Prostate gland (tissue), 2 donors: ENCODE measurements at regions not wholly inside any gene's neighbourhood (a gene's known extent, or its start where the extent isn't known, plus 50 kb on each side); places are given as distances from the start of the nearest gene placed in this dataset.
A peak's percentile ranks its signal among the peaks of the same experiment; 100 is the strongest.

Experiments used
- DNase-seq: peaks from one replicate; pipeline ENCODE4 v3.0.0-alpha.2; 2019; ENCODE audit warnings: low spot score
- H3K27ac ChIP-seq, 2 donors: fragments of 200-600 bp; sonication (generic); 2 replicates each; pipeline ENCODE4 v1.5.1; 2017 to 2019
- H3K27me3 ChIP-seq: fragments of 200-600 bp; sonication (generic); replicated peaks from 2 replicates; pipeline ENCODE4 v1.5.1; 2019; ENCODE audit not compliant: insufficient read depth
- H3K36me3 ChIP-seq, 2 donors: fragments of 200-600 bp; sonication (generic); 1 replicate in 1 of 2; 2 replicates in 1 of 2; pipeline versions ENCODE4 v1.5.1 to v1.8.1; 2017 to 2019
- H3K4me1 ChIP-seq: fragments of 200-600 bp; sonication (generic); replicated peaks from 2 replicates; pipeline ENCODE4 v1.5.1; 2019
- H3K4me3 ChIP-seq, 2 donors: fragments of 200-600 bp; sonication (generic); 2 replicates each; pipeline ENCODE4 v1.5.1; 2017 to 2019
- H3K9me3 ChIP-seq: fragments of 200-600 bp; sonication (generic); 2 replicates; pipeline ENCODE4 v1.5.1; 2017
- POLR2A ChIP-seq: fragments of 450-650 bp; IDR thresholded peaks from one replicate; pipeline ENCODE4 v1.6.1; 2016; ENCODE audit warnings: antibody characterized with exemption, mild to moderate bottlenecking
- POLR2AphosphoS5 ChIP-seq: sonication (generic); formaldehyde crosslinking; IDR thresholded peaks from one replicate; pipeline ENCODE4 v1.6.1; 2017; ENCODE audit warnings: antibody characterized with exemption
- WGBS: methylation state at CpG from one replicate; pipeline ENCODE4 v1.1.5; 2018; 5-methylcytosine and 5-hydroxymethylcytosine counted together
- intact Hi-C: fragments of 100-400 bp; cut with DNase I; formaldehyde crosslinking; loops from one replicate; pipeline ENCODE4 v1.14.2; 2022
- TF ChIP-seq, protein P1 (sequence below), 4 experiments: fragments of 200-600 bp in 2 of 4; fragments of 450-650 bp in 2 of 4; sonication (generic) in 2 of 4; IDR thresholded peaks; 1 replicate in 3 of 4; 2 replicates in 1 of 4; pipeline ENCODE4 v1.5.1; 2016 to 2019; ENCODE audit warnings: antibody characterized with exemption in 4 of 4, mild to moderate bottlenecking in 2 of 4, moderate library complexity in 2 of 4

DNA sequence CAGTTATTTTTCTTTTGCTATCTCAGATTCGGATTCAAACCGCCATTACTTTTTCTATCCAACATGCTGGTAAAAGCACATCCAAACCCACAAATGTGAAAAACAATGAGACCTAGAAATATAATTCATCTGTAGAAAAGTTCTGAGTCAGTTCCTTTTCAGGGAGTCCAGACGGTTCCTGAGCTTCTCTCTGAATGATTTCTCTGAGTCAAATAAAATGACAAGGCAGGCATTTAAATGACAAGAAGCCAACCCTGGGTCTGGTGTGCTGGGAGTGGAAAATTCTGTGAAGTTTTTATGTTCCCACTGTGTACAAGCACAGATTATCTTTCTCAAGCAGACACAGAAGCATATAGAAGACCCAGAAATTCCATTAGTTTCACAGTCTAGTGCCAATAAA is 96.3 kb upstream of the ANKRD1 start:
- Histone ChIP-seq H3K9me3 (no peaks in the 10 kb centered on the region), H3K36me3 (no peaks in the 10 kb centered on the region), H3K4me3 (no peak overlapping the region), H3K27ac (no peak overlapping the region), H3K4me1 (no peaks in the 10 kb centered on the region), H3K27me3 (no peaks in the 10 kb centered on the region)
- 86% methylated on average over 3 of the region's 3 CpGs for WGBS
- intact Hi-C loops = no loop called here
- no peak for TF ChIP-seq POLR2A
- no peak for TF ChIP-seq POLR2AphosphoS5
- TF ChIP-seq, protein P1, sequence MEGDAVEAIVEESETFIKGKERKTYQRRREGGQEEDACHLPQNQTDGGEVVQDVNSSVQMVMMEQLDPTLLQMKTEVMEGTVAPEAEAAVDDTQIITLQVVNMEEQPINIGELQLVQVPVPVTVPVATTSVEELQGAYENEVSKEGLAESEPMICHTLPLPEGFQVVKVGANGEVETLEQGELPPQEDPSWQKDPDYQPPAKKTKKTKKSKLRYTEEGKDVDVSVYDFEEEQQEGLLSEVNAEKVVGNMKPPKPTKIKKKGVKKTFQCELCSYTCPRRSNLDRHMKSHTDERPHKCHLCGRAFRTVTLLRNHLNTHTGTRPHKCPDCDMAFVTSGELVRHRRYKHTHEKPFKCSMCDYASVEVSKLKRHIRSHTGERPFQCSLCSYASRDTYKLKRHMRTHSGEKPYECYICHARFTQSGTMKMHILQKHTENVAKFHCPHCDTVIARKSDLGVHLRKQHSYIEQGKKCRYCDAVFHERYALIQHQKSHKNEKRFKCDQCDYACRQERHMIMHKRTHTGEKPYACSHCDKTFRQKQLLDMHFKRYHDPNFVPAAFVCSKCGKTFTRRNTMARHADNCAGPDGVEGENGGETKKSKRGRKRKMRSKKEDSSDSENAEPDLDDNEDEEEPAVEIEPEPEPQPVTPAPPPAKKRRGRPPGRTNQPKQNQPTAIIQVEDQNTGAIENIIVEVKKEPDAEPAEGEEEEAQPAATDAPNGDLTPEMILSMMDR (IDR thresholded peaks at IDR 0.05) = no peak
- DNase-seq = no peak

DNA sequence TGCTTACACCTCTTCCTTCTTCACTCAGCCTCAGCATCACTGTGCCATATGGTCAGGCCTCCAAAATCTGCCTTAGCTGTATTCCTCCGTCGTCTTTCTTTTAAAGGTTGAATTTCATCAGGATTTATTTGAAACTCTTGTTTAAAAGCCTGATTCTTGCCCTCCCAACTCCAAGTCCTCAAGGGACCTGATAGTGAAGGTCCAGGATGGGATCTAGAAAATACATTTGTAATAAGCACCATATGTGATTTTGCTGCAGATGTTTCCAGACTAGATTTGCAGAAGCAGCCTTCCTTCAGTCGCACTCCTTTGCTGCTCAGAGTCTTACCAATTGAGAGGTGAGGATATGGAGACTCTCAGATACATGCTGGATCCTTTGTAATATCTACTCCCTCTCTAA is 101.0 kb upstream of the ANKRD1 start:
- DNase-seq = no peak
- no peak for TF ChIP-seq POLR2AphosphoS5
- no peak for TF ChIP-seq POLR2A
- TF ChIP-seq, protein P1 (IDR thresholded peaks at IDR 0.05) = no peak
- WGBS = 96% methylated on average over 3 of the region's 3 CpGs
- Histone ChIP-seq H3K27ac (no peak overlapping the region), H3K4me1 (peaks cover 6% of the 10 kb centered on the region), H3K36me3 (no peaks in the 10 kb centered on the region), H3K4me3 (no peak overlapping the region), H3K27me3 (no peaks in the 10 kb centered on the region), H3K9me3 (no peaks in the 10 kb centered on the region)
- intact Hi-C loops = no loop called here

DNA sequence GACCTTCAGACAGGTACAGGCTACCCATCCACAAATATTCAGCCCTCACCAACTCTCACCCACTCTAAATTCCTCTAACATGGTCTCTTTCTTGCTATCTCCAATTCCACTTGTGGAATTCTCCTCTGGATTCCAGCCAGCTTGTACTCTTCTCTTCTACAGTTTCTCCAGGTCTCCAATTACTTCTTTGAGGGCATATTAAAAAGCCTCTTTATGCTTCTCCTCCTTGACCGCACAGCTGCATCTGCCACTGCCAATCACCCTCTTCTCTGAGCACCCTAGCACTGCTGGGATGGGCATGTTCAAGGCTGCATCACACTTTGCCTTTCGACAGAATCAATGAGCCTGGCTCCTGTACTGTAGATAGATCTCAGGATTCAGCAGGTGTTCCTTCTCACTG is 101.5 kb upstream of the ANKRD1 start:
- H3K27ac ChIP-seq = no peak overlapping the region
- TF ChIP-seq POLR2AphosphoS5 = no peak
- TF ChIP-seq, protein P1 (IDR thresholded peaks at IDR 0.05) = no peak
- no peak for TF ChIP-seq POLR2A
- H3K9me3 ChIP-seq = no peaks in the 10 kb centered on the region
- intact Hi-C loops = no loop called here
- no peak for DNase-seq
- 81% methylated on average over 2 of the region's 2 CpGs for WGBS
- peaks cover 6% of the 10 kb centered on the region for H3K4me1 ChIP-seq
- no peak overlapping the region for H3K4me3 ChIP-seq
- no peaks in the 10 kb centered on the region for H3K27me3 ChIP-seq
- H3K36me3 ChIP-seq = no peaks in the 10 kb centered on the region

DNA sequence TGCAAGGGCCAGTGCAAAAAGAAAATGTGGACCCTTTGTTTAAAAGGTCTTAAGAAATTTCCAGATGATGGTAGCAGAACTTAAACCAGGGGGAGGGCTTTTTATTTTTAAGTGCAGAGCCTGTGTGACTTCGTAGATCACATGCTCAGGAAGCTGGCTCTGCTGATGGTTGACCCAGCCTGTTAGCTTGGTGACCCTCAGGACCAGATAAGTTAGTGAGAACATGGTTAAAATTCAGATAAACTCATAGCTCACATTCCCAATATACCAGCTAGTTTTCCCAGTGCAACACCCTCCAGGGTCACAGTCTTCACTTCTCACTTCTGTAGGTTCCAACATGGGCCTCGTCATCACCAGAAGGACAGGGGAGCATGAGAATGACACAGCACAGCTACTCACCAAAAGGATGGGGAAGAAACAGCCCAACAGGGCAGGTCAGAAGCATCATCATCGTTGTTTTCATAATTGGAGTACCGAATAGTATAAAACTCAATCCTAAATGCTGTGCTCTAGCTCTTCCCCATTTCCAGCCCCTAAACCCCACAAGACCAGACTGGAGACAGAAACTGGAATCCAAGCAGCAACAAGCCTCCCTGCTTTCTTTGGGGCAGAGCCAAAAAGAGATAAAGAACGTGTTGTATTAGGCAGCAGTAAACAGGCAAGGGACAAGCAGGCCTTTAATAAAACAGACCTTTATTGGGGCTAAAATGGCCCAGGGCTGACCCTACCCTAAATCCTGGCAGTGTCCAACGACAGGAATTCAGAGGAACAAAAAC is 102.2 kb upstream of the ANKRD1 start:
- intact Hi-C loops = no loop called here
- no peak overlapping the region for H3K4me3 ChIP-seq
- no peaks in the 10 kb centered on the region for H3K9me3 ChIP-seq
- no peaks in the 10 kb centered on the region for H3K36me3 ChIP-seq
- DNase-seq = peak; percentile 58
- peaks cover 6% of the 10 kb centered on the region for H3K4me1 ChIP-seq
- peak overlapping the region; percentile 19 to 26 for H3K27ac ChIP-seq
- WGBS = 25% methylated on average over 6 of the region's 6 CpGs
- H3K27me3 ChIP-seq = no peaks in the 10 kb centered on the region
- TF ChIP-seq POLR2A (no peak), POLR2AphosphoS5 (peak; percentile 75)

DNA sequence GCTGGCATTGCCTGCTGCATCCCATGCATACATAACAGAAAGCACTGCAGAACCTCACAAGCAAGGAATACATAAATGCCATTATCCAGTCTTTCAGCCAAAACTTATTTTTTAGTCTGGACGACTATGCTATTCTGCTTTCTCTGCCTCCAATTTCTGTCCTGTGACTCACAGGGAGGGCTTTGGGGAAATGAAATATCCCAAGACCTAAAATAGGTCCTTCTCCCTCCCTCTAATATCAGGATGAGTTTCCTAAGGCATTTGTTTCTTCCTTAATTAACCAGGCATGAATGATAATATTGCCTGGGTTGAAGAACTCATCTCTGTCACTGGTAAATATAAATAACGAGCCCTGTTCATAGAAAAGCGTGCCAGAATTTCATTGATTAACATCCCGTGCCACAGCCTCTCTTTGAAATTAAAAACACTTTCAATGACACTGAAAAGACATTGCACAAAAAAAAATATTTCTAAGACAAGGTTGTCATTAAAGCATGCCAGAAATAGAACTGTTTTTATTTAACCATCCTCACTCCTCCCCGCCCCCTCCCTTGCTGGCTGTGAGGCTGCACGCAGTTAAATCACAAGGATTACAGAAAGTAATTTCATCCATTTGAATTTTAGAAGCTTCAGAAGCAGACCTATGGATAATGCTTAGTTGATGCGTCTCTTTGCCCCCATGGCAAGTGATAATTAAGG is 103.0 kb upstream of the ANKRD1 start:
- Histone ChIP-seq H3K36me3 (no peaks in the 10 kb centered on the region), H3K27me3 (no peaks in the 10 kb centered on the region), H3K4me1 (peaks cover 6% of the 10 kb centered on the region), H3K4me3 (no peak overlapping the region), H3K9me3 (no peaks in the 10 kb centered on the region), H3K27ac (peak overlapping the region; percentile 19 to 26)
- intact Hi-C loops = no loop called here
- DNase-seq = no peak
- 37% methylated on average over 7 of the region's 7 CpGs for WGBS
- TF ChIP-seq POLR2A (no peak), POLR2AphosphoS5 (no peak)
- TF ChIP-seq, protein P1 (IDR thresholded peaks at IDR 0.05) = no peak
